HEK293 (cell line): ENCODE measurements at regions not wholly inside any gene's neighbourhood (a gene's known extent, or its start where the extent isn't known, plus 50 kb on each side); places are given as distances from the start of the nearest gene placed in this dataset.

Experiments
- CTCF ChIA-PET: fragments of 350-600 bp; formaldehyde crosslinking; extraction: SDS; loops from one replicate; lab custom pipeline; 2021; ENCODE audit warnings: antibody characterized with exemption; lab: Yijun Ruan, JAX
- POLR2A ChIA-PET: fragments of 300-600 bp; formaldehyde crosslinking; extraction: SDS; loops from one replicate; lab custom pipeline; 2020; ENCODE audit warnings: antibody characterized with exemption, inconsistent platforms; lab: Yijun Ruan, JAX
- H3K27ac ChIP-seq: fragments of 200-500 bp; sonication (Bioruptor generic); 2 replicates; pipeline ENCODE4 v1.5.1; 2014; ENCODE audit warnings: low read depth, low read length, control low read depth, inconsistent platforms; ENCODE audit errors: extremely low read depth
- H3K36me3 ChIP-seq, 2 experiments: fragments of 200-500 bp in 1 of 2; sonication (Bioruptor generic) in 1 of 2; 1 replicate in 1 of 2; 2 replicates in 1 of 2; pipeline ENCODE4 v1.5.1; 2014 to 2017; ENCODE audit warnings: inconsistent platforms in 2 of 2, low read length in 2 of 2; ENCODE audit not compliant: control insufficient read depth in 2 of 2, insufficient read depth in 1 of 2
- H3K4me1 ChIP-seq: fragments of 200-500 bp; sonication (Bioruptor generic); 2 replicates; pipeline ENCODE4 v1.5.1; 2014; ENCODE audit warnings: mild to moderate bottlenecking, low read length, inconsistent platforms; ENCODE audit not compliant: control insufficient read depth, insufficient read depth
- H3K4me3 ChIP-seq: 2 replicates; pipeline ENCODE4 v1.5.1; 2011; ENCODE audit warnings: low read depth, mild to moderate bottlenecking, control low read depth, low read length, moderate library complexity
- H3K9me3 ChIP-seq: fragments of 200-500 bp; sonication (Bioruptor generic); 2 replicates; pipeline ENCODE4 v1.5.1; 2014; ENCODE audit warnings: low read depth, low read length, inconsistent platforms; ENCODE audit not compliant: control insufficient read depth, insufficient read depth
- KLF10 ChIP-seq: fragments of 450-650 bp; IDR thresholded peaks from 2 replicates; pipeline ENCODE4 v1.5.1; 2018; ENCODE audit warnings: missing biosample characterization, mild to moderate bottlenecking, missing genetic modification characterization
- KLF8 ChIP-seq: fragments of 450-650 bp; formaldehyde crosslinking; IDR thresholded peaks from 2 replicates; pipeline ENCODE4 v1.5.1; 2016; ENCODE audit warnings: missing biosample characterization, missing genetic modification characterization
- RBAK ChIP-seq: fragments of 450-650 bp; formaldehyde crosslinking; IDR thresholded peaks from 2 replicates; pipeline ENCODE4 v1.5.1; 2016; ENCODE audit warnings: missing biosample characterization, missing genetic modification characterization
- WT1 ChIP-seq: fragments of 450-650 bp; formaldehyde crosslinking; IDR thresholded peaks from 2 replicates; pipeline ENCODE4 v1.5.1; 2016; ENCODE audit warnings: missing biosample characterization, missing genetic modification characterization
- ZBTB48 ChIP-seq: fragments of 450-650 bp; formaldehyde crosslinking; IDR thresholded peaks from 2 replicates; pipeline ENCODE4 v1.5.1; 2016; ENCODE audit warnings: missing biosample characterization, missing genetic modification characterization
- ZBTB7A ChIP-seq: fragments of 450-650 bp; formaldehyde crosslinking; IDR thresholded peaks from 2 replicates; pipeline ENCODE4 v1.5.1; 2016; ENCODE audit warnings: low read depth, missing biosample characterization, missing genetic modification characterization
- ZFP69B ChIP-seq: fragments of 450-650 bp; formaldehyde crosslinking; IDR thresholded peaks from 2 replicates; pipeline ENCODE4 v1.5.1; 2016; ENCODE audit warnings: missing biosample characterization, missing genetic modification characterization
- ZNF112 ChIP-seq: fragments of 450-650 bp; formaldehyde crosslinking; IDR thresholded peaks from 2 replicates; pipeline ENCODE4 v1.5.0; 2017; ENCODE audit warnings: missing biosample characterization, missing genetic modification characterization
- ZNF133 ChIP-seq: fragments of 450-650 bp; formaldehyde crosslinking; IDR thresholded peaks from 2 replicates; pipeline ENCODE4 v1.5.1; 2016; ENCODE audit warnings: missing biosample characterization, missing genetic modification characterization
- ZNF146 ChIP-seq: fragments of 450-650 bp; formaldehyde crosslinking; IDR thresholded peaks from 2 replicates; pipeline ENCODE4 v1.5.1; 2016; ENCODE audit warnings: missing biosample characterization, missing genetic modification characterization
- ZNF24 ChIP-seq: fragments of 450-650 bp; formaldehyde crosslinking; IDR thresholded peaks from 2 replicates; pipeline ENCODE4 v1.5.1; 2016; ENCODE audit warnings: missing biosample characterization, missing genetic modification characterization
- ZNF37A ChIP-seq: fragments of 450-650 bp; IDR thresholded peaks from 2 replicates; pipeline ENCODE4 v1.5.1; 2018; ENCODE audit warnings: missing biosample characterization, missing genetic modification characterization
- ZNF391 ChIP-seq: fragments of 450-650 bp; formaldehyde crosslinking; IDR thresholded peaks from 2 replicates; pipeline ENCODE4 v1.5.1; 2016; ENCODE audit warnings: low read depth, missing biosample characterization, missing genetic modification characterization, borderline replicate concordance
- ZNF510 ChIP-seq: fragments of 450-650 bp; formaldehyde crosslinking; IDR thresholded peaks from 2 replicates; pipeline ENCODE4 v1.5.1; 2018; ENCODE audit warnings: mild to moderate bottlenecking, missing genetic modification characterization, missing biosample characterization; ENCODE audit not compliant: insufficient replicate concordance
- ZNF561 ChIP-seq: fragments of 450-650 bp; IDR thresholded peaks from 2 replicates; pipeline ENCODE4 v1.5.1; 2018; ENCODE audit warnings: missing biosample characterization, missing genetic modification characterization, borderline replicate concordance
- ZNF621 ChIP-seq: fragments of 450-650 bp; formaldehyde crosslinking; IDR thresholded peaks from 2 replicates; pipeline ENCODE4 v1.5.1; 2017; ENCODE audit warnings: missing biosample characterization, missing genetic modification characterization
- ZNF623 ChIP-seq: fragments of 450-650 bp; formaldehyde crosslinking; IDR thresholded peaks from 2 replicates; pipeline ENCODE4 v1.5.1; 2016; ENCODE audit warnings: missing biosample characterization, missing genetic modification characterization
- ZNF658 ChIP-seq: fragments of 450-650 bp; formaldehyde crosslinking; IDR thresholded peaks from 2 replicates; pipeline ENCODE4; 2016; ENCODE audit warnings: missing biosample characterization, missing genetic modification characterization
- ZNF701 ChIP-seq: fragments of 450-650 bp; formaldehyde crosslinking; IDR thresholded peaks from 2 replicates; pipeline ENCODE4 v1.5.1; 2016; ENCODE audit warnings: missing biosample characterization, missing genetic modification characterization
- ZNF776 ChIP-seq: fragments of 450-650 bp; formaldehyde crosslinking; IDR thresholded peaks from 2 replicates; pipeline ENCODE4 v1.5.0; 2017; ENCODE audit warnings: missing biosample characterization, missing genetic modification characterization, borderline replicate concordance
- ZNF777 ChIP-seq: fragments of 450-650 bp; formaldehyde crosslinking; IDR thresholded peaks from 2 replicates; pipeline ENCODE4 v1.5.1; 2017; ENCODE audit warnings: missing biosample characterization, missing genetic modification characterization, borderline replicate concordance
- TF ChIP-seq, protein P1 (sequence below): fragments of 450-650 bp; formaldehyde crosslinking; IDR thresholded peaks from 2 replicates; pipeline ENCODE4 v1.5.1; 2017; ENCODE audit warnings: missing biosample characterization, missing genetic modification characterization
- TF ChIP-seq, protein P2 (sequence below): fragments of 450-650 bp; formaldehyde crosslinking; IDR thresholded peaks from 2 replicates; pipeline ENCODE4 v1.5.1; 2016; ENCODE audit warnings: missing biosample characterization, missing genetic modification characterization
- TF ChIP-seq, protein P3 (sequence below): fragments of 450-650 bp; formaldehyde crosslinking; IDR thresholded peaks from 2 replicates; pipeline ENCODE4 v1.5.1; 2016; ENCODE audit warnings: missing biosample characterization, missing genetic modification characterization
- TF ChIP-seq, protein P4 (sequence below): fragments of 450-650 bp; formaldehyde crosslinking; IDR thresholded peaks from 2 replicates; pipeline ENCODE4 v1.5.1; 2016; ENCODE audit warnings: missing biosample characterization, missing genetic modification characterization
- TF ChIP-seq, protein P5 (sequence below): fragments of 450-650 bp; formaldehyde crosslinking; IDR thresholded peaks from 2 replicates; pipeline ENCODE4; 2016; ENCODE audit warnings: missing biosample characterization, missing genetic modification characterization
- TF ChIP-seq, protein P6 (sequence below): fragments of 450-650 bp; formaldehyde crosslinking; IDR thresholded peaks from 2 replicates; pipeline ENCODE4 v1.5.1; 2016; ENCODE audit warnings: missing biosample characterization, missing genetic modification characterization

DNA sequence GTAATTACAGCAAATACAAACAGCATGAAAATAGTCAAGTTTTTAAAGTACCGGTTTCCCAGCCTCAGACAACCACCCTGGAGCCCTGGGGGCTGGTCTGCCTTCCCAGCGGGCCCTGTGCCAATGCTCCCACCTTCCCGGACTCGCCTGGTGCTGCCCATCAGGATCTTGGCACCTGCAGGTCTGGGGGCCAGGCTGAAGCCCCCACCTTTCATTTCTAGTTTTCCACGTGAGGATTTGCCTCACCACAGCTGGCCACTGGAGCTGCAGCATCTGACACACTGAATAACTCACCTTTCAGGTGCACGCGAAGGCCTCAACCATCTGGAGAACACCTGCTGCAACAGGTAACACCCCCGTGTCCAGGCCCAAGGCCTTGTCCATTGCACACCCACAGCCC, 108.7 kb upstream of the THY1 start:
- H3K4me1 ChIP-seq, result no peaks in the 10 kb centered on the region
- TF ChIP-seq WT1 (tag by site-specific recombination) (no peak), ZNF776 (tag by site-specific recombination) (no peak), ZNF777 (tag by site-specific recombination) (no peak), ZNF24 (no peak), ZNF391 (tag by site-specific recombination) (no peak), ZNF37A (tag by site-specific recombination) (no peak), ZNF133 (tag by site-specific recombination) (no peak), ZNF658 (tag by site-specific recombination) (no peak), ZNF623 (tag by site-specific recombination) (no peak)
- TF ChIP-seq, protein P1, sequence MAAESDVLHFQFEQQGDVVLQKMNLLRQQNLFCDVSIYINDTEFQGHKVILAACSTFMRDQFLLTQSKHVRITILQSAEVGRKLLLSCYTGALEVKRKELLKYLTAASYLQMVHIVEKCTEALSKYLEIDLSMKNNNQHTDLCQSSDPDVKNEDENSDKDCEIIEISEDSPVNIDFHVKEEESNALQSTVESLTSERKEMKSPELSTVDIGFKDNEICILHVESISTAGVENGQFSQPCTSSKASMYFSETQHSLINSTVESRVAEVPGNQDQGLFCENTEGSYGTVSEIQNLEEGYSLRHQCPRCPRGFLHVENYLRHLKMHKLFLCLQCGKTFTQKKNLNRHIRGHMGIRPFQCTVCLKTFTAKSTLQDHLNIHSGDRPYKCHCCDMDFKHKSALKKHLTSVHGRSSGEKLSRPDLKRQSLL (tag by site-specific recombination), result no peak
- TF ChIP-seq, protein P2, sequence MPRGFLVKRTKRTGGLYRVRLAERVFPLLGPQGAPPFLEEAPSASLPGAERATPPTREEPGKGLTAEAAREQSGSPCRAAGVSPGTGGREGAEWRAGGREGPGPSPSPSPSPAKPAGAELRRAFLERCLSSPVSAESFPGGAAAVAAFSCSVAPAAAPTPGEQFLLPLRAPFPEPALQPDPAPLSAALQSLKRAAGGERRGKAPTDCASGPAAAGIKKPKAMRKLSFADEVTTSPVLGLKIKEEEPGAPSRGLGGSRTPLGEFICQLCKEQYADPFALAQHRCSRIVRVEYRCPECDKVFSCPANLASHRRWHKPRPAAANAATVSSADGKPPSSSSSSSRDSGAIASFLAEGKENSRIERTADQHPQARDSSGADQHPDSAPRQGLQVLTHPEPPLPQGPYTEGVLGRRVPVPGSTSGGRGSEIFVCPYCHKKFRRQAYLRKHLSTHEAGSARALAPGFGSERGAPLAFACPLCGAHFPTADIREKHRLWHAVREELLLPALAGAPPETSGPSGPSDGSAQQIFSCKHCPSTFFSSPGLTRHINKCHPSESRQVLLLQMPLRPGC (tag by site-specific recombination), result no peak
- ChIA-PET POLR2A (no interaction called here), CTCF (interaction anchor here (0.6 to 5.0 kb wide), 2 partner anchors 12 to 110 kb away, joined by 6 to 19 read pairs; no protein-coding TSS in a partner anchor)
- no peak overlapping the region for H3K27ac ChIP-seq
- no peaks in the 10 kb centered on the region for H3K36me3 ChIP-seq
- no peak overlapping the region for H3K4me3 ChIP-seq
- no peaks in the 10 kb centered on the region for H3K9me3 ChIP-seq

DNA sequence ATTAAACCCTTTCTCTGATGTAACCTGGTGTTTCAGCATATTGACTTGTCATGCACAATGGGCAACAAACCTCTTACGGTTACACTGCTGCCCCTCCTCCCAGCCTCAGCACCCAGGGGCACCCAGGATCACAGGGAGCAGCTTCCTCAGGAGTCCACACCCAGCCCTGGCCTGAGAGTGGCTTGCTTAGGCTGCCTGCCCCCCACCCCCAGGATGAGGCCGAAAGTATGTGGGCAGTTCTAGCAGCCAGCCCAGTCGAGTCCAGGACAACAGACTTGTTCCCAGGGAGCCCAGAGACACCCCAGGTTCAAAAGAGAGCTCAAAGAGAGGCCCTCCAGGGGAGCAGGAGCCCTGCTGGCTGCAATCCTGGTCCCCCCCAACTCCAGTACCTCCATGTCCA, 108.1 kb upstream of the THY1 start:
- POLR2A ChIA-PET, result no interaction called here
- no peak overlapping the region for H3K27ac ChIP-seq
- CTCF ChIA-PET, result interaction anchor here (0.6 to 5.0 kb wide), 3 partner anchors 12 to 288 kb away, joined by 3 to 19 read pairs (median 6); no protein-coding TSS in a partner anchor

DNA sequence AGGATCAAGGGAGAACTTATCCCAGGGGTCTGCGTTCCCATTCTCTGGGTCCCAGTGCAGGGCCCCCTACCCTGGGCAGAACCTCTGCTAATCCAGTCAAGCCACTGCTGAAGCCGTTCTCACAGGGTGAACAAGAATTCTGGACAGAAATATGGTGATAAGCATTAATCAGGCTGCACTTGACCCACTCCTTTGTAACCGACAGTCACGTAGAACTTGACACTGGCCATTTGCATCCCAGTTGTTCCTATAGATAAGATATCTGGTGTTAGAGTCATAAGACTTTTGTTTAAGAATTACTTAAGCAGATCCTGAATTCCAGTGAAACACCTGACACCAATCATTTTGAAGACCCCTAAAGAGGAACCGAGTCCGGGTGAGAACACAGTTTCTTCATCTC, 107.5 kb upstream of the THY1 start:
- H3K36me3 ChIP-seq, result no peaks in the 10 kb centered on the region
- H3K9me3 ChIP-seq, result no peaks in the 10 kb centered on the region
- no peak overlapping the region for H3K27ac ChIP-seq
- CTCF ChIA-PET, result interaction anchor here (0.6 kb wide), 1 partner anchor 288 kb away, joined by 3 read pairs; no protein-coding TSS in a partner anchor
- H3K4me1 ChIP-seq, result no peaks in the 10 kb centered on the region
- H3K4me3 ChIP-seq, result no peak overlapping the region
- POLR2A ChIA-PET, result no interaction called here
- TF ChIP-seq, protein P3, sequence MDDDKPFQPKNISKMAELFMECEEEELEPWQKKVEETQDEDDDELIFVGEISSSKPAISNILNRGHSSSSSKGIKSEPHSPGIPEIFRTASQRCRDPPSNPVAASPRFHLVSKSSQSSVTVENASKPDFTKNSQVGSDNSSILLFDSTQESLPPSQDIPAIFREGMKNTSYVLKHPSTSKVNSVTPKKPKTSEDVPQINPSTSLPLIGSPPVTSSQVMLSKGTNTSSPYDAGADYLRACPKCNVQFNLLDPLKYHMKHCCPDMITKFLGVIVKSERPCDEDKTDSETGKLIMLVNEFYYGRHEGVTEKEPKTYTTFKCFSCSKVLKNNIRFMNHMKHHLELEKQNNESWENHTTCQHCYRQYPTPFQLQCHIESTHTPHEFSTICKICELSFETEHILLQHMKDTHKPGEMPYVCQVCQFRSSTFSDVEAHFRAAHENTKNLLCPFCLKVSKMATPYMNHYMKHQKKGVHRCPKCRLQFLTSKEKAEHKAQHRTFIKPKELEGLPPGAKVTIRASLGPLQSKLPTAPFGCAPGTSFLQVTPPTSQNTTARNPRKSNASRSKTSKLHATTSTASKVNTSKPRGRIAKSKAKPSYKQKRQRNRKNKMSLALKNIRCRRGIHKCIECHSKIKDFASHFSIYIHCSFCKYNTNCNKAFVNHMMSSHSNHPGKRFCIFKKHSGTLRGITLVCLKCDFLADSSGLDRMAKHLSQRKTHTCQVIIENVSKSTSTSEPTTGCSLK, result no peak
- TF ChIP-seq ZNF146 (tag by site-specific recombination) (no peak), ZBTB48 (no peak), ZBTB7A (tag by site-specific recombination) (no peak), ZNF701 (no peak), ZNF621 (tag by site-specific recombination) (no peak)
- TF ChIP-seq, protein P4, sequence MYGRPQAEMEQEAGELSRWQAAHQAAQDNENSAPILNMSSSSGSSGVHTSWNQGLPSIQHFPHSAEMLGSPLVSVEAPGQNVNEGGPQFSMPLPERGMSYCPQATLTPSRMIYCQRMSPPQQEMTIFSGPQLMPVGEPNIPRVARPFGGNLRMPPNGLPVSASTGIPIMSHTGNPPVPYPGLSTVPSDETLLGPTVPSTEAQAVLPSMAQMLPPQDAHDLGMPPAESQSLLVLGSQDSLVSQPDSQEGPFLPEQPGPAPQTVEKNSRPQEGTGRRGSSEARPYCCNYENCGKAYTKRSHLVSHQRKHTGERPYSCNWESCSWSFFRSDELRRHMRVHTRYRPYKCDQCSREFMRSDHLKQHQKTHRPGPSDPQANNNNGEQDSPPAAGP (tag by site-specific recombination), result no peak

More for the DNA sequence above, 108.1 kb upstream of the THY1 start:
- TF ChIP-seq, protein P5, sequence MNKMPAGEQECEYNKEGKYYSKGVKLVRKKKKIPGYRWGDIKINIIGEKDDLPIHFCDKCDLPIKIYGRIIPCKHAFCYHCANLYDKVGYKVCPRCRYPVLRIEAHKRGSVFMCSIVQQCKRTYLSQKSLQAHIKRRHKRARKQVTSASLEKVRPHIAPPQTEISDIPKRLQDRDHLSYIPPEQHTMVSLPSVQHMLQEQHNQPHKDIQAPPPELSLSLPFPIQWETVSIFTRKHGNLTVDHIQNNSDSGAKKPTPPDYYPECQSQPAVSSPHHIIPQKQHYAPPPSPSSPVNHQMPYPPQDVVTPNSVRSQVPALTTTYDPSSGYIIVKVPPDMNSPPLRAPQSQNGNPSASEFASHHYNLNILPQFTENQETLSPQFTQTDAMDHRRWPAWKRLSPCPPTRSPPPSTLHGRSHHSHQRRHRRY (tag by site-specific recombination), result no peak
- TF ChIP-seq ZFP69B (tag by site-specific recombination) (no peak), ZNF112 (no peak), RBAK (tag by site-specific recombination) (no peak), KLF8 (tag by site-specific recombination) (no peak), ZNF561 (tag by site-specific recombination) (no peak), ZNF510 (tag by site-specific recombination) (no peak), KLF10 (tag by site-specific recombination) (no peak)
- TF ChIP-seq, protein P6, sequence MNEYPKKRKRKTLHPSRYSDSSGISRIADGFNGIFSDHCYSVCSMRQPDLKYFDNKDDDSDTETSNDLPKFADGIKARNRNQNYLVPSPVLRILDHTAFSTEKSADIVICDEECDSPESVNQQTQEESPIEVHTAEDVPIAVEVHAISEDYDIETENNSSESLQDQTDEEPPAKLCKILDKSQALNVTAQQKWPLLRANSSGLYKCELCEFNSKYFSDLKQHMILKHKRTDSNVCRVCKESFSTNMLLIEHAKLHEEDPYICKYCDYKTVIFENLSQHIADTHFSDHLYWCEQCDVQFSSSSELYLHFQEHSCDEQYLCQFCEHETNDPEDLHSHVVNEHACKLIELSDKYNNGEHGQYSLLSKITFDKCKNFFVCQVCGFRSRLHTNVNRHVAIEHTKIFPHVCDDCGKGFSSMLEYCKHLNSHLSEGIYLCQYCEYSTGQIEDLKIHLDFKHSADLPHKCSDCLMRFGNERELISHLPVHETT (tag by site-specific recombination), result no peak
- Histone ChIP-seq H3K4me1 (no peaks in the 10 kb centered on the region), H3K36me3 (no peaks in the 10 kb centered on the region), H3K4me3 (no peak overlapping the region), H3K9me3 (no peaks in the 10 kb centered on the region)
